ENCODE measurements at regions not wholly inside any gene's neighbourhood (a gene's known extent, or its start where the extent isn't known, plus 50 kb on each side); places are given as distances from the start of the nearest gene placed in this dataset.
"Not testable (repeated sequence)": the region's sequence is repeated elsewhere in the genome, so short reads cannot be mapped to it uniquely, and the experiment has no call there.

GRCh38 chr16:66088681-66089080 lies 277.8 kb upstream of the CDH5 start:
- DNase-seq, result no peak

GRCh38 chr16:66087308-66087707 lies 279.2 kb upstream of the CDH5 start:
- DNase-seq, result no peak

DNA sequence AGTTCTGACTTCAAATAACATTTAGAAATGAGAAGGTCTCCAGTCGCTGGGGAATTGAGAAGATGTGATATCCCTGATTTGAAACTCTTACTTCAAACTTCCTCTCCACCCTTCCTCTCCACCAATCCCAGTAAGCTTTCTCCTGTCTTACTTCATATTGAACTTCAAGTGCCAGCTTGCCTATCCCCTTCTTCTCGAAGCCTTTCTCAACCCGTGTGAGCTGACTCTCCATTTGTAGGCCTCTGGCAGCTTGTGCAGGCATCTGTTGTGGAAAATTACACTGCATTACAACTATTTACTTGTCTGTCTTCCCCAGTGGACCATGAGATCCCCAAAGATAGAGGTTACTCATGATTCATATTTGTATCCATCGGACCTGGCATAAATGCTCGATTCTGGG lies 280.8 kb upstream of the CDH5 start:
- DNase-seq, result no peak

DNA sequence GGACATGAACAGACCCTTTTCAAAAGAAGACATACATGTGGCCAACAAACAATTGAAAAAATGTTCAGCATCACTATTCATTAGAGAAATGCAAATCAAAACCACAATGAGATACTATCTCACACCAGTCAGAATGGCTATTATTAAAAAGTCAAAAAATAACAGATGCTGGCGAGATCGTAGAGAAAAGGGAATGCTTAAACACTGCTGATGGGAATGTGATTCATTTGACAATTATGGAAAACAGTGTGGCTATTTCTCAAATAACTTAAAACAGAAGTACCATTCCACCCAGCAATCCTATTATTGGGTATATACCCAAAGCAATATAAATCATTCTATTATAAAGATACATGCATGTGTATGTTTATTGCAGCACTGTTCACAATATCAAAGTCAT lies 281.8 kb upstream of the CDH5 start:
- not testable (repeated sequence) for DNase-seq

DNA sequence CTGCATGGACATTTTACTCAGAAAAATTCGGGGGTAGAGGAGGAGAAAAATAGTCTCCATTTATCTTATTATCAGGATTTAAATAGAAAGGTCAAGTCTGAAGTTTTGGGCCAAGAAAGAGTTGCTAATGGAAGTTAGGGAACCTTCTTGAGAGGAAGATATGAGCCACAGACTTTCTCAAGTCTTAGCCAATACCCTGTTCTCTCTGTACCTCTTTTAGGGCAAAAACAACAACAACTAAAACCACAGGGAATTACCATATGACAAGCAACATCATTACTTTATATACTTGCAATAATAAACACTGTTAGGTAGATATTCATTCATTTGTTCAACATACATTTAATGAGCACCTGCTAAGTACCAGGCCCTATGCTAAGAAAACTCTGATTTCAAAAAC lies 282.2 kb upstream of the CDH5 start:
- DNase-seq, result no peak

DNA sequence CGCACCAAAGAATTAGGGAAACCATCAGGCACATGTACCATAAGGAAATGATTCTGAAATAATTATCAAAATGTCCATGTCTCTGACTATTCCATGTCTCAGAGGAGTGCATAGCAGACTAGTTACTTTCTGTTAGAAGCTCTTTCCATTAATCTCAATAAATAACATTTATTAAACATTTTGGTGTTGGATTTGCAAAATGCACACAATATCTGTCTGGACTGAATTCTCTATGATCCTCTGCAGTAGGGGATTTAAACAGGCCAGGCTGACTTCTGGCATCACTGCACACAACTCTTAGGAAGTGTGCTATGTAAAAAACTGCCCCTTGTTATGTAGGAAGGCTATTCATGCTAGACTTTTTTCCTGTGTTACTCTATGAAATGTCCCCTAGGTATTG lies 283.3 kb upstream of the CDH5 start:
- no peak for DNase-seq

GRCh38 chr16:66082424-66082823 lies 284.1 kb upstream of the CDH5 start:
- no peak for DNase-seq

DNA sequence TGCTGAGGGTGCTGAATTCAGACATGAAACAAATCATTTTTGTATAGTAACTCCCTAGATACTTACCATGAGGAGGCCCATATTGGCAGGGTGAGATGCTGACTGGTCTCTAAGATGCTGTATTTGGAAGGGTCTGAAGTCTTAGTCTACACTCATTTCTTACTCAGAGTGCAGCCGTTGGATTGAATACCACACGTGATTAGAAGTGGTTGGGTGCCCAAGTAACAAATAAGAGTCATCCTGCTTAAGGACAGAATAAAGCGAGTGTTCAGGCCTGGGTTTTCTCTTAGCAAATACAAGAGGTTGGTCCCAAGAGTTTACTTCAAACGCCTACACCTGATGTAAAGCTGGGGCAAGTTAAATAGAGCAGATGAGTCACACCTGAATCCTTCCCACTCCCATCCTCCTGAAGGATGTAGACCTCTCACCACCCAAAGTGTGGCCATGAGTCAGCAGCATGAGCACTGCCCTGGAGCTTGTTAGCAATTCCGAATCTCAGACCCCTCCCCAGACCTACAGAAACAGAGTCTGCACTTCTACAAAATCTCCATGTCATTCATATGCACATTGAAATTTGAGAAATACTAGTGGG lies 284.6 kb upstream of the CDH5 start:
- no peak for DNase-seq

DNA sequence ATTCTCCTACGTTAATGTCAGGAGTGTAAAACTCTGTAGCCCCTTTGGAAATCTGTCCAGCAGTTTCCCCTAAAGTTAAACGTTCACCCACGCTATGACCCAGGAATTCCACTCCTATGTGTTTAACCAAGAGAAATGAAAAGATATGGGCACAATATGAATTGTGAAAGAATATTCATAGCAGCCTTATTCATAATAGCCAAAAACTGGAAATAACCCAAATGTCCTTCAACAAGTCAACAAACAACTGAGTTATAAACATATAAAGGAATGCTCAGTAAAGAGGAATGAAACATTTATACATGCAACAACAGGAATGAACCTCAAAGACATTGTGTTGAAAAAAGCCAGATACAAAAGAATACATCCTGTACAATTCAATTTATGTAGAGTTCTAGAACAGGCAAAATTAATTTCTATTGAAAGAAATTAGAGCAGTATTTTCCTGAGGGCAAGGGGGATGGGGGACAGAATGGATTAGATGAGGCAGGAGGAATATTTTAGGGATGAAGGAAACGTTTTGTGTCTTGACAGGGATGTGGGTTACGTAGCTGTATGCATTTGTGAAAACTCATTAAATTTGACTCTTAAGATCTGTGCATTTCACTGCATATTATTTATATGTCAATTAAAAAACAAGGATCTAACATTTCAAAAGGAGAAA lies 286.7 kb upstream of the CDH5 start:
- DNase-seq, result no peak

DNA sequence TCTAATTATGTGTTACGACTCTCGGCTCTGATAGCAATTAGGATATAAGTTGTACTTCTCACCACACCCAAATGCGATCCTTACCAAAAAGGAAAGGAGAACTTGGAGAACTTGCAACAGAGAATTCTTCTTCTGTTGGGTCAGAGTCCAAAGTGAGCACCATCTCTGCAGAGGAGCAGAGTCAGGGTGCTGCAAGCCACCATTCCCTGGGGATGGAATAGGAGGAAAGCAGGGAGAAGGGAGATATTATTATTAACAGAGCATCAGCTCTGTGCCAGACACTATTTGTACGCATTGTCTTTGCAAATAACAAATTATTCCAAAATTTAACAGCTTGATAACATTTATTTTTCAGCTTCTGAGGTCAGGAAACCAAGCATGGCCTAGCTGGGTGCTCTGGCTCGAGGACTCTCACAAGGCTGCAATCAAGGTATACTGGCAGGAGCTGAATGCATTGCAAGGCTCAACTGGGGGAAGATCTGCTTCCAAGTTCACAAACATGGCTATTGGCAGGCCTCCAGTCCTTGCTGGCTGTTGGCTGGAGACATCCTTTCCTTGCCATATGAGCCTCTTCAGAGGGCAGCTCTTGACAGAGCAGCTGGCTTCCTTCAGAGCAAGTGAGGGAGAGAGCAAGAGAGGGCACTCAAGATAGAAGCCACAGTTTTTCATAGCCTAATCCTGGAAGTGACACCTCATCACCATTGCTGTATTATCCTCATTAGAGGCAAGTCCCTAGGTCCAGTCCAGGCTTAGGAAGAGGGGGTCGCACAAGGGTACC lies 296.2 kb upstream of the CDH5 start:
- no peak for DNase-seq

- DNase-seq, result no peak
Measured at GRCh38 chr16:66069587-66069986, 296.9 kb upstream of the CDH5 start.

- no peak for DNase-seq
Measured at GRCh38 chr16:66066404-66066803, 300.1 kb upstream of the CDH5 start.

GRCh38 chr16:66065925-66066324 lies 300.6 kb upstream of the CDH5 start:
- DNase-seq, result no peak

GRCh38 chr16:66064801-66065530 lies 301.5 kb upstream of the CDH5 start:
- no peak for DNase-seq

GRCh38 chr16:66058832-66059231 lies 307.7 kb upstream of the CDH5 start:
- no peak for DNase-seq

- DNase-seq, result no peak
Measured at GRCh38 chr16:66058172-66058691, 308.3 kb upstream of the CDH5 start.

DNA sequence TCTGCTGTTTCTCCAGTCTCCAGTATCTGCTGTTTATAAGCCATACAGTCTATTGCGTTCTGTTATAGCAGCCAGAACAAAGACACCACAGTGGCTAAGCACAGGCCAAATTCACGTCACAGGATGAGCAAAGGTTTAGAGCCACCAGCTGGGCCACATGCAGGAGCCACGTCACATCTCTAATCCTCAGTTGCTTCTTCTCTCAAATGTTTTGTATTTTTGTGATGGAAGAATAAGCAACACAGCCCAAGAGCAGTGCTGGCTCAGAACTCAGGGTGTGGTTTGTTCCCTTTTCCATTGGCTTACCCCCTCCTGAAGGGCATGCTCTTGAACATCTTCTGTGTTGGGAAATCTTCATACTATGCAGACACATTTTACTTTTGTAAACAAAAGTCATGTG lies 309.4 kb upstream of the CDH5 start:
- no peak for DNase-seq

DNA sequence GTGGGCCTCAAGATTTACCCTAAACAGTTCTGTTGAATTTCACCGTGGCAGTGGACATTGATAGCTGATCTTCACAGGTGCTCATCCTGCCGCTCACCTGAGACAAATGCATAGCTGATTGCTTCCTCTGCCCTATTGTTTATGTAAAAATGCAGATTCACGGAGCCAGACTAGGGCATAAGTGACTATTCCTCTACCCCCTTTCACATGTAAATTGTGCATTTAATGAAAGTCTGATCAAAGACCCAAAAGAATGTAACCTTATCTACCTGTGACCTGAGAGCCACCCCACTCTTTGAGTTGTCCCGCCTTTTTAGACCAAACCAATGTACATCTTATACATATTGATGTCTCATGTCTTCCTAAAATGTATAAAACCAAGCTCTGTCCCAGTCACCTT lies 312.4 kb upstream of the CDH5 start:
- DNase-seq, result no peak

DNA sequence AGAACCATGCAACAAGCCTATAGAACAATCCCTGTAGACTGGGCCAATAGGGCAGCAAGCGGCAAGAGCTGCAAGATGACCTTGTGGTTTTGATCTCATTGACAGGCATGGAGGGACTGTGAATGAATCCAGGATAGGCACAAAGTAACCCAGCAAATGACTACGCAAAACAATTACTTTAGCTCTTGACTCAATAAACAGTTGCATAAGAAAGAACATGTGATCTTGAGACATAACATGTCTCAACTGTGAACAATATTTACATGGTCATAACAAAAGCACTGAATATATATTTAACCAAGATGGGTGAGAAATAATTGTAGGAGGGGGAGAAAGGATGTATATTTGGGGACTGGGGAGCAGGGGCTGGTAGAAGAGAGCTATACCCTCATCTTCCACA lies 313.7 kb upstream of the CDH5 start:
- no peak for DNase-seq

GRCh38 chr16:66050991-66051390 lies 315.5 kb upstream of the CDH5 start:
- DNase-seq, result no peak

- no peak for DNase-seq
Measured at GRCh38 chr16:66049865-66050264, 316.6 kb upstream of the CDH5 start.

DNA sequence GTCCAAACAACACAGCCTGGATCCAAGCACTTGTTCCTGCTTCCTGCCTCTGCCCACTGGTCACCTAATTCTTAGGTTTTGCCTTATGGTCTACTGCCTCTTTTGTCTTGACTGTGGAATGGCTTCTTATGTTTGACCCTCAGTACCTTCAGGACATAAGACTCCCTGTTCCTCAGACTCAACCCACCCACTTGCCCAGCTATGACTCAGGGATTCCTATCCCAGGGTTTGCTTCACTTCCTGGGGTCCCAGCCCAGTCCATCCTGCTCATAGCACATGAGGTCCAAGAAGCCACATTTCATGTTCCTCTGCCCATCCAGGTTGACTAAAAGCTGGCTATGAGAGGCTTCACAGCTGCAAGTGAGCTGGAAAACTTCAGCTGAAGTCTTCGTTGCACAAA lies 320.9 kb upstream of the CDH5 start:
- DNase-seq, result no peak

DNA sequence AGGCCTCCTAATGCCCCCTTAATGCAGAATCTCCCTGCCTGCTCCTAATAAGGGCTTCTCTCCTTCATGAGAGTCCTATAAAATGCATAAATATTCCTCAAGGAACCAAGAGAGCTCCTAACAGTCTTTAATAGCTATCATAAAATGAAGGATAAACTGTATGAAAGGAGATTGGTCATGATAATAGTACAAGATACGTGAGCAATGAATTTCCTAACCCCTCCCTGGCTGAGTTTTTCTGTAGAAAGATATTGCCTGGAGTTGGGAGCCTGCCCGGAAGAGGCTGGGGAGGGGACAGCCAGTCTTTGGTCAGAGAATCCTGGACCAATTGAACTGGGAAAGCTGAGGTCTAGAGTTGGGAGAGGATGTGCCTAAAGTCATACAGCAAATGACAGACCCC lies 321.9 kb upstream of the CDH5 start:
- no peak for DNase-seq

DNA sequence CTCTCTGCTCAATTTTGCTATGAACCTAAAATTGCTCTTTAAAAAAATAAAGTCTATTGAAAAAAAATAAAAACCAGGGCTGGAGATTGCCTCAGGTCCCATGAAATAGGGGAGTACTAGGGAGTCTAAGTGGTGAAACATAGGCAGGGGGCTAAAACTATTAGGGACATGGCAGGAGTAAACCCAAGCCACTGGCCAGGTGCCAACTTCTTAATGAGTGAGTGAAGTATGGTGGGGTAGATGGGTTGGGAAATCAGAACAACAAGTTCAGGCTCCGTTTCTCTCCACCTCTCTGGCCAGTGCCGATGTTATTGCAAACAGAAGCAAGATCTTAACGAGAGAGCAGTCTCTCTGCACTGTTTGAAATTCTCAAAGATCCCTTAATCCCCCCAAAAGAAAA lies 322.4 kb upstream of the CDH5 start:
- DNase-seq, result no peak
